ENCODE measurements at regions not wholly inside any gene's neighbourhood (a gene's known extent, or its start where the extent isn't known, plus 50 kb on each side); places are given as distances from the start of the nearest gene placed in this dataset.

GRCh38 chr7:84693483-84693882 lies 493.4 kb downstream of the SEMA3D start:
- TF ChIP-seq CTCF (IDR thresholded peaks at IDR 0.05; ENCODE audit: low read depth, low read length): no peak
- POLR2A ChIA-PET: no interaction called here
- DNase-seq (ENCODE audit: low read depth, low spot score): no peak
- no peaks in the 10 kb centered on the region for H3K9me3 ChIP-seq (ENCODE audit: control insufficient read depth, insufficient read depth, low read length)
- H3K4me3 ChIP-seq (ENCODE audit: low read depth, low read length): no peak overlapping the region
- CTCF ChIA-PET: no interaction called here
- H3K27ac ChIP-seq (ENCODE audit: low read depth, low read length): no peak overlapping the region
- no peaks in the 10 kb centered on the region for H3K27me3 ChIP-seq (ENCODE audit: control insufficient read depth, insufficient read depth, low read length)

- no peak overlapping the region for H3K4me3 ChIP-seq (ENCODE audit: low read depth, low read length)
- no peaks in the 10 kb centered on the region for H3K27me3 ChIP-seq (ENCODE audit: control insufficient read depth, insufficient read depth, low read length)
- ChIA-PET POLR2A (no interaction called here), CTCF (interaction anchor here (0.8 kb wide), 1 partner anchor 753 kb away, joined by 4 read pairs; no protein-coding TSS in a partner anchor)
- no peak for DNase-seq (ENCODE audit: low read depth, low spot score)
- H3K9me3 ChIP-seq (ENCODE audit: control insufficient read depth, insufficient read depth, low read length): no peaks in the 10 kb centered on the region
- H3K27ac ChIP-seq (ENCODE audit: low read depth, low read length): no peak overlapping the region
- TF ChIP-seq CTCF (IDR thresholded peaks at IDR 0.05; ENCODE audit: low read depth, low read length): no peak
These were observed 494.1 kb upstream of the SEMA3A start for GRCh38 chr7:84688671-84689070.

GRCh38 chr7:84686373-84686772 lies 491.8 kb upstream of the SEMA3A start:
- no peak for TF ChIP-seq CTCF (IDR thresholded peaks at IDR 0.05; ENCODE audit: low read depth, low read length)
- Histone ChIP-seq H3K27me3 (ENCODE audit: control insufficient read depth, insufficient read depth, low read length) (no peaks in the 10 kb centered on the region), H3K9me3 (ENCODE audit: control insufficient read depth, insufficient read depth, low read length) (no peaks in the 10 kb centered on the region), H3K4me3 (ENCODE audit: low read depth, low read length) (no peak overlapping the region), H3K27ac (ENCODE audit: low read depth, low read length) (no peak overlapping the region)
- DNase-seq (ENCODE audit: low read depth, low spot score): no peak
- POLR2A ChIA-PET: no interaction called here
- CTCF ChIA-PET: no interaction called here

- DNase-seq (ENCODE audit: low read depth, low spot score): no peak
- ChIA-PET POLR2A (no interaction called here), CTCF (no interaction called here)
These were observed 490.4 kb upstream of the SEMA3A start for GRCh38 chr7:84684836-84685480.

GRCh38 chr7:84682543-84682942 lies 488.0 kb upstream of the SEMA3A start:
- ChIA-PET CTCF (no interaction called here), POLR2A (no interaction called here)
- no peak for TF ChIP-seq CTCF (IDR thresholded peaks at IDR 0.05; ENCODE audit: low read depth, low read length)
- no peaks in the 10 kb centered on the region for H3K27me3 ChIP-seq (ENCODE audit: control insufficient read depth, insufficient read depth, low read length)
- no peak overlapping the region for H3K4me3 ChIP-seq (ENCODE audit: low read depth, low read length)
- H3K27ac ChIP-seq (ENCODE audit: low read depth, low read length): no peak overlapping the region
- no peak for DNase-seq (ENCODE audit: low read depth, low spot score)
- H3K9me3 ChIP-seq (ENCODE audit: control insufficient read depth, insufficient read depth, low read length): no peaks in the 10 kb centered on the region

More at GRCh38 chr7:84684836-84685480, 490.4 kb upstream of the SEMA3A start:
- H3K27me3 ChIP-seq (ENCODE audit: control insufficient read depth, insufficient read depth, low read length): no peaks in the 10 kb centered on the region
- TF ChIP-seq CTCF (IDR thresholded peaks at IDR 0.05; ENCODE audit: low read depth, low read length): no peak
- H3K4me3 ChIP-seq (ENCODE audit: low read depth, low read length): no peak overlapping the region
- no peaks in the 10 kb centered on the region for H3K9me3 ChIP-seq (ENCODE audit: control insufficient read depth, insufficient read depth, low read length)
- H3K27ac ChIP-seq (ENCODE audit: low read depth, low read length): no peak overlapping the region

Measured in AG04450 (cell line).